Stomach (tissue), 4 donors: ENCODE measurements at regions not wholly inside any gene's neighbourhood (a gene's known extent, or its start where the extent isn't known, plus 50 kb on each side); places are given as distances from the start of the nearest gene placed in this dataset.

Experiments used
- CTCF ChIP-seq, 7 experiments: fragments of 450-650 bp in 4 of 7; fragments of 200-600 bp in 3 of 7; sonication (generic) in 3 of 7; IDR thresholded peaks; one replicate each; pipeline ENCODE4 v1.5.1; 2016 to 2019; ENCODE audit warnings: antibody characterized with exemption in 7 of 7, control low read depth in 2 of 7, mild to moderate bottlenecking in 1 of 7
- EP300 ChIP-seq: sonication (generic); formaldehyde crosslinking; IDR thresholded peaks from one replicate; pipeline ENCODE4 v1.6.1; 2017; ENCODE audit warnings: antibody characterized with exemption
- POLR2A ChIP-seq, 4 donors: fragments of 450-650 bp; IDR thresholded peaks; one replicate each; pipeline ENCODE4 v1.6.1; 2016; ENCODE audit warnings: antibody characterized with exemption in 4 of 4, control low read depth in 2 of 4, mild to moderate bottlenecking in 1 of 4, moderate library complexity in 1 of 4

- TF ChIP-seq EP300 (no peak), CTCF (IDR thresholded peaks at IDR 0.05) (no peak), POLR2A (IDR thresholded peaks at IDR 0.05) (no peak)
Measured at GRCh38 chr14:26128931-26129671, 468.7 kb downstream of the NOVA1 start.
